B cell (primary cell): ENCODE measurements at regions not wholly inside any gene's neighbourhood (a gene's known extent, or its start where the extent isn't known, plus 50 kb on each side); places are given as distances from the start of the nearest gene placed in this dataset.

ENCODE experiments used
- ATAC-seq: fragments of 200-7000 bp; cut with Tn5 transposase; one replicate; pipeline ENCODE4 v1.10.0; 2021; ENCODE audit warnings: low read depth, mild to moderate bottlenecking, moderate number of reproducible peaks, moderate library complexity
- CTCF ChIA-PET: fragments of 350-600 bp; sonication (Branson Sonifier 250); formaldehyde crosslinking; loops from one replicate; lab custom pipeline; 2021; ENCODE audit warnings: antibody characterized with exemption, inconsistent platforms; lab: Charles Lee
- POLR2A ChIA-PET: fragments of 350-600 bp; sonication (Branson Sonifier 250); formaldehyde crosslinking; loops from one replicate; lab custom pipeline; 2021; ENCODE audit warnings: antibody characterized with exemption; lab: Charles Lee
- DNase-seq: peaks from one replicate; pipeline ENCODE4 v3.0.0; 2013
- H2AFZ ChIP-seq: 2 replicates; pipeline ENCODE4 v1.6.1; 2012; ENCODE audit warnings: mild to moderate bottlenecking, low read depth, low read length; ENCODE audit not compliant: insufficient read depth, poor library complexity, severe bottlenecking
- H3K27ac ChIP-seq, 2 donors: 1 replicate in 1 of 2; 2 replicates in 1 of 2; pipeline ENCODE4 v1.5.1; 2012 to 2013; ENCODE audit warnings: low read length in 2 of 2, mild to moderate bottlenecking in 2 of 2, moderate library complexity in 1 of 2
- H3K27me3 ChIP-seq, 4 experiments: fragments of 200-600 bp in 1 of 4; sonication (generic) in 1 of 4; replicated peaks in 1 of 4; 1 replicate in 2 of 4; 2 replicates in 2 of 4; pipeline versions ENCODE4 v1.6.1 to v1.7.0; 2013 to 2016; ENCODE audit warnings: low read length in 3 of 4, mild to moderate bottlenecking in 2 of 4, mixed read lengths in 1 of 4, moderate library complexity in 1 of 4; ENCODE audit not compliant: insufficient read depth in 4 of 4, control insufficient read depth in 3 of 4; ENCODE audit errors: control extremely low read depth in 1 of 4
- H3K36me3 ChIP-seq, 2 experiments: replicated peaks in 1 of 2; 1 replicate in 1 of 2; 2 replicates in 1 of 2; pipeline versions ENCODE4 v1.6.1 to v1.7.1; 2013; ENCODE audit warnings: low read length in 1 of 2; ENCODE audit not compliant: insufficient read depth in 2 of 2, control insufficient read depth in 1 of 2; ENCODE audit errors: control extremely low read depth in 1 of 2, extremely low read depth in 1 of 2
- H3K4me1 ChIP-seq, 2 donors: fragments of 200-600 bp in 1 of 2; sonication (generic) in 1 of 2; 1 replicate in 1 of 2; 2 replicates in 1 of 2; pipeline versions ENCODE4 v1.5.1 to v1.6.1; 2013 to 2017; ENCODE audit warnings: low read length in 2 of 2; ENCODE audit not compliant: control insufficient read depth in 2 of 2, insufficient read depth in 2 of 2
- H3K4me2 ChIP-seq: replicated peaks from 2 replicates; pipeline ENCODE3; 2012; ENCODE audit warnings: mild to moderate bottlenecking, low read depth, low read length; ENCODE audit not compliant: poor library complexity, severe bottlenecking
- H3K4me3 ChIP-seq, 5 experiments: fragments of 200-600 bp in 1 of 5; sonication (generic) in 1 of 5; 1 replicate in 3 of 5; 2 replicates in 2 of 5; pipeline versions ENCODE4 v1.5.1 to v1.7.0; 2011 to 2016; ENCODE audit warnings: low read length in 4 of 5, mild to moderate bottlenecking in 4 of 5, low read depth in 2 of 5, control low read depth in 1 of 5, moderate library complexity in 1 of 5; ENCODE audit not compliant: insufficient read depth in 1 of 5; ENCODE audit errors: control extremely low read depth in 1 of 5, extremely low read depth in 1 of 5
- H3K79me2 ChIP-seq: fragments of 200-600 bp; sonication (generic); one replicate; pipeline ENCODE4 v1.6.0; 2016; ENCODE audit warnings: low read length; ENCODE audit not compliant: control insufficient read depth, insufficient read depth
- H3K9ac ChIP-seq: fragments of 200-600 bp; sonication (generic); 2 replicates; pipeline ENCODE4 v1.6.1; 2017; ENCODE audit warnings: mild to moderate bottlenecking, low read length, moderate library complexity
- H3K9me3 ChIP-seq, 3 donors: one replicate each; pipeline versions ENCODE4 v1.6.1 to v1.7.1; 2013; ENCODE audit warnings: low read length in 2 of 3; ENCODE audit not compliant: control insufficient read depth in 2 of 3, insufficient read depth in 1 of 3; ENCODE audit errors: control extremely low read depth in 1 of 3
- H4K20me1 ChIP-seq: 2 replicates; pipeline ENCODE4 v1.6.0; 2012; ENCODE audit warnings: mild to moderate bottlenecking, low read length; ENCODE audit not compliant: insufficient read depth, control insufficient read depth, poor library complexity, severe bottlenecking
- H3K27ac Mint-ChIP-seq: one replicate; pipeline ENCODE4 v1.8.0; 2021; ENCODE audit warnings: mixed read lengths
- H3K27me3 Mint-ChIP-seq: one replicate; pipeline ENCODE4 v1.8.0; 2021; ENCODE audit warnings: mixed read lengths
- H3K4me1 Mint-ChIP-seq: one replicate; pipeline ENCODE4 v1.8.0; 2021; ENCODE audit warnings: mixed read lengths
- H3K4me3 Mint-ChIP-seq: one replicate; pipeline ENCODE4 v1.8.0; 2021; ENCODE audit warnings: mixed read lengths
- H3K9me3 Mint-ChIP-seq: one replicate; pipeline ENCODE4 v1.8.0; 2022; ENCODE audit warnings: mixed read lengths; ENCODE audit not compliant: insufficient read depth
- EZH2 ChIP-seq: IDR thresholded peaks from 2 replicates; pipeline ENCODE4 v1.6.1; 2012; ENCODE audit warnings: borderline replicate concordance, low read depth, mild to moderate bottlenecking, moderate library complexity, low read length; ENCODE audit not compliant: insufficient read depth, poor library complexity, severe bottlenecking
- WGBS: methylation state at CpG from one replicate; pipeline ENCODE4 v1.1.5; 2013; ENCODE audit warnings: missing lambda C conversion rate; ENCODE audit not compliant: insufficient coverage; 5-methylcytosine and 5-hydroxymethylcytosine counted together
- intact Hi-C: fragments of 100-400 bp; cut with micrococcal nuclease; formaldehyde crosslinking; loops from one replicate; pipeline ENCODE4 v1.10.0; 2022
- TF ChIP-seq, protein P1 (sequence below): fragments of 200-600 bp; IDR thresholded peaks from one replicate; pipeline ENCODE4 v1.8.0; 2022; ENCODE audit warnings: antibody characterized with exemption, mild to moderate bottlenecking

DNA sequence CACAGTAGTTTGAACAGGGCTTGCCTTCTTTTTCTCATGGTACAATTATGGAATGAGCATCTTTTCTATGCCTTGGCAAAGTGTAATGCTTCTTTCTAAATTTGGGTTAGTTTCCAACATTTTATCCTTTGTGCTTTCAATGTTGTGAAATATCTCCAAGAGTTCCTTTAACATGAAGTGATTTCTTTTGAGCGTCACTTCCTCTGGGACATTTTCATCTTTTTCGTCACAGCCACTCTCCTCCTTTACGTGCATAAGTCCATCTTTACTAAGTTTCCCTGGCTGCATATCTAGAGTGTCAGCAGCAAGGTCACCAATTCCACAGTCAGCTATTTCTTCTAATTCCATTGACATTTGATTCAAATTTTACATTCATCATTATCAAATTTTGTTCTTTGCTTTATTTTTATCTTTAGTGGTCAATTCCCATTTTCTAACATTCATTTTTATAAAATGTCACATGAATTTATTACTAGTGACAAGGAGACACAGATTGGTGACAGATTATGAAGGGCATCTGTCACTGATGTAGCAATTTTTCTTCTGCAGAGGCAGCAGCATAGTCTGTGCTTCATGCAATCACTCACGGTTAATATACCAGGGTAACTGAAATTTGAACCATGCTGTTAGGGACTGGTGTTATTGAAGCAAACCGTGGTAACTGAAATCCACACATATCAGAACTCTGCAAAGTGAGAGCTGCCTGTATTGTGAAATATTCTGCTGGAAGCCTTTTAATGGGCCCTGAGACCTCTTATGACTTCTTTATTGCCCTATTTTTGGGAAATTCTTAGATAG lies 126.5 kb upstream of the THBS1 start:
- TF ChIP-seq, protein P1, sequence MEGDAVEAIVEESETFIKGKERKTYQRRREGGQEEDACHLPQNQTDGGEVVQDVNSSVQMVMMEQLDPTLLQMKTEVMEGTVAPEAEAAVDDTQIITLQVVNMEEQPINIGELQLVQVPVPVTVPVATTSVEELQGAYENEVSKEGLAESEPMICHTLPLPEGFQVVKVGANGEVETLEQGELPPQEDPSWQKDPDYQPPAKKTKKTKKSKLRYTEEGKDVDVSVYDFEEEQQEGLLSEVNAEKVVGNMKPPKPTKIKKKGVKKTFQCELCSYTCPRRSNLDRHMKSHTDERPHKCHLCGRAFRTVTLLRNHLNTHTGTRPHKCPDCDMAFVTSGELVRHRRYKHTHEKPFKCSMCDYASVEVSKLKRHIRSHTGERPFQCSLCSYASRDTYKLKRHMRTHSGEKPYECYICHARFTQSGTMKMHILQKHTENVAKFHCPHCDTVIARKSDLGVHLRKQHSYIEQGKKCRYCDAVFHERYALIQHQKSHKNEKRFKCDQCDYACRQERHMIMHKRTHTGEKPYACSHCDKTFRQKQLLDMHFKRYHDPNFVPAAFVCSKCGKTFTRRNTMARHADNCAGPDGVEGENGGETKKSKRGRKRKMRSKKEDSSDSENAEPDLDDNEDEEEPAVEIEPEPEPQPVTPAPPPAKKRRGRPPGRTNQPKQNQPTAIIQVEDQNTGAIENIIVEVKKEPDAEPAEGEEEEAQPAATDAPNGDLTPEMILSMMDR, result no peak
- no peak for TF ChIP-seq EZH2
- CTCF ChIA-PET, result no interaction called here
- Mint-ChIP-seq H3K4me3 (no peak overlapping the region), H3K9me3 (no peaks in the 10 kb centered on the region), H3K4me1 (no peaks in the 10 kb centered on the region), H3K27me3 (peaks cover 6% of the 10 kb centered on the region), H3K27ac (no peak overlapping the region)
- Histone ChIP-seq H2AFZ (no peak overlapping the region), H3K4me3 (no peak overlapping the region), H3K9me3 (no peaks in the 10 kb centered on the region), H3K4me1 (no peaks in the 10 kb centered on the region), H4K20me1 (no peaks in the 10 kb centered on the region), H3K27ac (no peak overlapping the region), H3K79me2 (no peaks in the 10 kb centered on the region), H3K9ac (no peak overlapping the region), H3K36me3 (no peaks in the 10 kb centered on the region), H3K4me2 (no peak overlapping the region), H3K27me3 (no peaks in the 10 kb centered on the region)
- WGBS, result 89% methylated on average over 3 of the region's 5 CpGs
- intact Hi-C loops, result no loop called here
- POLR2A ChIA-PET, result no interaction called here
- ATAC-seq (no peak), DNase-seq (no peak)

DNA sequence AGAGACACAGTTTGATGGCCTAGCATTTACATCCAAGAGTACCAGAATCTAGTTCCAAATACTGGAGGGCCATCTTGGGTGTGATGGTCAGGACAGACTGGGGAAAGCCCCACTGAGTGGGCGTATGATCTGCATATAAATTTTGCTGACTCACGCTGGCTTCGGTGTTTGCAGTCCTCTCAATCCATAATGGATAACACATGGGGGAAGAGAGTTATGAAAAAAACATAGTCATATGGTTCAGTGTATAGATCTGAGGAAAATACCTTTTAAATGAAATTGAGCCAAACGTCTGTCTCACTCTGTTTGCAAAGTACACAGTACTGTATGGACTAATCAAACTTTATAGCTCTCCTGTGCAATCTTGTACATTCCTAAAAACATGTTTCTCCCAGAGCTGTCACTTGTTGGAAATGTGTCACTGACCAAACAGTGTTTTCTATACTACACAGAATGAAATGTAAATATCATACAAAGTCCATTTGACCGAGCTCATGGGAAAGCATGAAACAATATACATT lies 125.3 kb upstream of the THBS1 start:
- H3K36me3 ChIP-seq, result no peaks in the 10 kb centered on the region
- no peak overlapping the region for H3K4me3 Mint-ChIP-seq
- WGBS, result 100% methylated on average over 1 of the region's 5 CpGs
- no peak overlapping the region for H2AFZ ChIP-seq
- no peak overlapping the region for H3K4me3 ChIP-seq
- DNase-seq, result no peak
- no peaks in the 10 kb centered on the region for H3K4me1 Mint-ChIP-seq
- no peaks in the 10 kb centered on the region for H3K79me2 ChIP-seq
- no peak overlapping the region for H3K27ac Mint-ChIP-seq
- H3K9ac ChIP-seq, result no peak overlapping the region
- H3K27me3 Mint-ChIP-seq, result peaks cover 3% of the 10 kb centered on the region
- no peak for ATAC-seq
- no peaks in the 10 kb centered on the region for H3K9me3 Mint-ChIP-seq
- H4K20me1 ChIP-seq, result no peaks in the 10 kb centered on the region
- CTCF ChIA-PET, result no interaction called here
- no peaks in the 10 kb centered on the region for H3K9me3 ChIP-seq
- POLR2A ChIA-PET, result no interaction called here
- no peak for TF ChIP-seq EZH2
- TF ChIP-seq, protein P1, result no peak
- no peak overlapping the region for H3K27ac ChIP-seq
- no peaks in the 10 kb centered on the region for H3K27me3 ChIP-seq
- H3K4me2 ChIP-seq, result no peak overlapping the region
- H3K4me1 ChIP-seq, result no peaks in the 10 kb centered on the region
- intact Hi-C loops, result no loop called here
